ENCODE measurements at regions not wholly inside any gene's neighbourhood (a gene's known extent, or its start where the extent isn't known, plus 50 kb on each side); places are given as distances from the start of the nearest gene placed in this dataset.

DNA sequence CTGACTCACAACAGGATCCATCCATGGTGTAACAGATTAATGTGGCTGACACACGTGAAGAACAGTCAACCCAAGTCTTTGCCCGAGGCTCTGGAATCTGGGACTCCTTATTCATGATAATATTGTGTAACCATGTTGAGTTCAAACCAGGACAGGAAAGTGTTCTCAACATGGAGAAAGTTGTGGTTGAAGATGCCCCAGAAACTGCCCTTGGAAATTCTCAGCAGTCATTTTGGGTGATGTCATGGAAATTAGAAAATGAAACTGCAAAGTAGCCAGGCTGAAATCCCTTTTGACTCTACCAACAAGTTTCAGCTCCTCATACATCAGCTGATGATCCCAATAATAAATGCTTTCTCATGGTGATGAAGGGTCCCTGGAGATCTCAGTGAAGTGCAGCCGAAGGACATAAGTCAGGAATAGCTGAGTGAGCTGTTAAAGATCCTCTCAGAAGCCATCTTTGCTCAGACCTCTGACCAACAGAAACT, 307.7 kb downstream of the TNS1 start:
- H3K9me3 ChIP-seq (ENCODE audit: control insufficient read depth in 5 of 5, low read length in 5 of 5), result no peaks in the 10 kb centered on the region
- H3K9ac ChIP-seq (ENCODE audit: low read length in 5 of 5), result no peak overlapping the region
- peaks cover 2 to 12% (median 7%) of the 10 kb centered on the region in 5 donors for H3K36me3 ChIP-seq (ENCODE audit: control insufficient read depth in 5 of 5, insufficient read depth in 5 of 5, low read length in 5 of 5)
- H3K4me1 ChIP-seq (ENCODE audit: control insufficient read depth in 5 of 5, insufficient read depth in 5 of 5, low read length in 5 of 5), result peaks cover 2 to 19% (median 5%) of the 10 kb centered on the region in 5 donors
- no peak overlapping the region for H3K4me3 ChIP-seq (ENCODE audit: low read depth in 1 of 5, low read length in 5 of 5)
- no peaks in the 10 kb centered on the region for H3K27me3 ChIP-seq (ENCODE audit: control insufficient read depth in 5 of 5, insufficient read depth in 4 of 5, low read length in 5 of 5)
- peak overlapping the region; percentile 54 for H3K27ac ChIP-seq (ENCODE audit: low read depth, low read length)

DNA sequence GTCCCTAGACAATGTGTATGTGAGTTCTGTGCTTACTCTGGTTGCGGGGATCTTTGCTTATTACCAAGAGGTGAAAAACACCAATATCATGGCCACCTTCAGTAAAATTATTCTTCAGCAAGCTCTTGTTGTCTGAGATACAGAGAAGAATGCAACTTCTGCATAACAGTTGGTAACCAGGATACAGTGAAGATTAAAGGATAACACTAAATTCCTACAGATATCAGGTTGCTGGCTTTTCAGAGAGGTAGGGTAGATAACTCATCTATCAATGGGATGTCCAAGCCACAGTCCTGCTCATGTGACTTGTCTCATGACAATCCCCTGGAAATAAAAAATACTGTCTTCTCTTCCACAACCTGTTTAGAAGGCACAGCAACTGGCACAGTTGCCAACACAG, 308.5 kb downstream of the TNS1 start:
- peaks cover 2 to 19% (median 5%) of the 10 kb centered on the region in 5 donors for H3K4me1 ChIP-seq (ENCODE audit: control insufficient read depth in 5 of 5, insufficient read depth in 5 of 5, low read length in 5 of 5)
- peaks cover 2 to 12% (median 9%) of the 10 kb centered on the region in 5 donors for H3K36me3 ChIP-seq (ENCODE audit: control insufficient read depth in 5 of 5, insufficient read depth in 5 of 5, low read length in 5 of 5)
- peak overlapping the region; percentile 54 for H3K27ac ChIP-seq (ENCODE audit: low read depth, low read length)
- H3K27me3 ChIP-seq (ENCODE audit: control insufficient read depth in 5 of 5, insufficient read depth in 4 of 5, low read length in 5 of 5), result no peaks in the 10 kb centered on the region
- no peak overlapping the region for H3K4me3 ChIP-seq (ENCODE audit: low read depth in 1 of 5, low read length in 5 of 5)
- H3K9ac ChIP-seq (ENCODE audit: low read length in 5 of 5), result no peak overlapping the region
- H3K9me3 ChIP-seq (ENCODE audit: control insufficient read depth in 5 of 5, low read length in 5 of 5), result no peaks in the 10 kb centered on the region

DNA sequence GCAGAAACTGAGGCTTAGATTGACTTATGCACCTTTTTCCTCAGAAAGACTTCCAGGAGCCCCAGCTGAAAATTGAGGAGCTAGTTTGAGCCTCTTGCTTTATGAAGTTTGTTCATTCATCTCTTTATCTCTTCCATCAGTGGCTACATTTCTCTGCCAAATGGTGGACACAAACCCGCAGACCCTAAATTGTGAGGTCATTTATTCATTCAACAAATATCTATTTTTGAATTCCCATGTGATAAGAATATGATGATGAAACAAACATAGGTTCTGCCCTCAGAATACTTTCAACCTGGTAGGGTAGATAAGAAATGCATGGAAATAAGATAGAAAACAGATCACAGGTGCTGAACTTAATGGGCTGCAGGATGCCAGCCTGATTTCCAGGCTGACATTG, 309.4 kb downstream of the TNS1 start:
- no peaks in the 10 kb centered on the region for H3K27me3 ChIP-seq (ENCODE audit: control insufficient read depth in 5 of 5, insufficient read depth in 4 of 5, low read length in 5 of 5)
- H3K4me1 ChIP-seq (ENCODE audit: control insufficient read depth in 5 of 5, insufficient read depth in 5 of 5, low read length in 5 of 5), result peaks cover 2 to 21% (median 5%) of the 10 kb centered on the region in 5 donors
- no peaks in the 10 kb centered on the region for H3K9me3 ChIP-seq (ENCODE audit: control insufficient read depth in 5 of 5, low read length in 5 of 5)
- H3K27ac ChIP-seq (ENCODE audit: low read depth, low read length), result no peak overlapping the region
- H3K36me3 ChIP-seq (ENCODE audit: control insufficient read depth in 5 of 5, insufficient read depth in 5 of 5, low read length in 5 of 5), result peaks cover 0 to 8% (median 5%) of the 10 kb centered on the region in 5 donors
- no peak overlapping the region for H3K4me3 ChIP-seq (ENCODE audit: low read depth in 1 of 5, low read length in 5 of 5)
- H3K9ac ChIP-seq (ENCODE audit: low read length in 5 of 5), result no peak overlapping the region

DNA sequence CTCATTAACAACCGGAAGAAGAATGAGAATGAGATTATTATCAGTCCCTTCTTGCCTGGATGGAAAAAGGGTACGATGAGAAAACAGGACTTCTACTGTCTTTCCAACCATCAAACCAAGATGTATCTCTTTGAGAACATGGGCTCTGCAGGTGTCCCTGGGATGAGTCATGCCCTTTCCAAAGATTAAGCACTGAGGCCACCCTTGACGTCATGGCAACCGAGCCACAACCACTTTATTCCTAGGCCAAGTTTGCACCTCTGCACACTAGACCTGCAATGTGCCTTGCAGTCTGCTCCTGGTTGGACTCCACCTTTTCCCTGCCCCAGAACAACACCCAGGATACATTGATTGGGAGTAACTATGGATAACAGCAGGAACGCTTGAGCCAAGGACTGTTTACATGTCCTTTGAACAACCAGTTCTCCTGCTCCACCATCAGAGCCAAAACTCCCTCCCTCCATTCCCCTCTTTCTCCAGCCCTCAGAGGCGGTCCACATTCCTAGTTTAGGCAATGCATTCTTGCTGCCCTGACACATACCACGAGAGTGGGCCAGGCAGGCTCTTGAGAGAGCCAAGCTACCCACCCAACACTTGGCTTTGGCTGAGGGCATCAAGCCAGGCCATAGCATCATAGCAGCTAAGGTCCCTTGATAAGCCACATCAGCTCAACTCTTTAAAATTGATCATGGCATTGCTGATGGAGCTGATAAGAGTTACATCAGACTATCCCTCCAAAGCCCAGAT, 310.7 kb downstream of the TNS1 start:
- H3K9ac ChIP-seq (ENCODE audit: low read length in 5 of 5), result no peak overlapping the region
- peaks cover 2 to 24% (median 5%) of the 10 kb centered on the region in 5 donors for H3K4me1 ChIP-seq (ENCODE audit: control insufficient read depth in 5 of 5, insufficient read depth in 5 of 5, low read length in 5 of 5)
- peaks cover 0 to 3% (median 0%) of the 10 kb centered on the region in 5 donors for H3K36me3 ChIP-seq (ENCODE audit: control insufficient read depth in 5 of 5, insufficient read depth in 5 of 5, low read length in 5 of 5)
- H3K4me3 ChIP-seq (ENCODE audit: low read depth in 1 of 5, low read length in 5 of 5), result no peak overlapping the region
- no peaks in the 10 kb centered on the region for H3K9me3 ChIP-seq (ENCODE audit: control insufficient read depth in 5 of 5, low read length in 5 of 5)
- no peak overlapping the region for H3K27ac ChIP-seq (ENCODE audit: low read depth, low read length)
- H3K27me3 ChIP-seq (ENCODE audit: control insufficient read depth in 5 of 5, insufficient read depth in 4 of 5, low read length in 5 of 5), result no peaks in the 10 kb centered on the region

DNA sequence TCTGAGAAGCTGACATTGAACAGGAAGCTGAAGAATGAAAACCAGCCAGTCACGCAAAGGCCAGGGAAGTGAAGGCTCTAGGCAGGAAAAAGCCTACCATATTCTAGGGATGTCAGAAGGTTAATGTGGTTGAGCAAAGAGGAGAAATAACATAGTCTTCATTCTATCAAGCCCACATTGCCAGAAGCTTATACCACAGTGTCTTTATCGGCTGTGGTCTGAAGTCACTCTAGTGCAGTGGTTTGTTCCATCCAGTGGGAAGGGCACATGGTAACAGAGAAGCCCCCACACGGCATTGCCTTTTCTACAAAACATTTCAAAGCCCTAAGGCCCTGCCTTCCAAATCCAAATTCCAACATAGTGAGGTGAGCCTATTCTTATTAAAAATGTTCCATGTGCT, 311.3 kb downstream of the TNS1 start:
- peaks cover 2 to 26% (median 6%) of the 10 kb centered on the region in 5 donors for H3K4me1 ChIP-seq (ENCODE audit: control insufficient read depth in 5 of 5, insufficient read depth in 5 of 5, low read length in 5 of 5)
- no peaks in the 10 kb centered on the region for H3K27me3 ChIP-seq (ENCODE audit: control insufficient read depth in 5 of 5, insufficient read depth in 4 of 5, low read length in 5 of 5)
- H3K4me3 ChIP-seq (ENCODE audit: low read depth in 1 of 5, low read length in 5 of 5), result no peak overlapping the region
- peaks cover 0 to 3% (median 0%) of the 10 kb centered on the region in 5 donors for H3K36me3 ChIP-seq (ENCODE audit: control insufficient read depth in 5 of 5, insufficient read depth in 5 of 5, low read length in 5 of 5)
- no peak overlapping the region for H3K27ac ChIP-seq (ENCODE audit: low read depth, low read length)
- no peaks in the 10 kb centered on the region for H3K9me3 ChIP-seq (ENCODE audit: control insufficient read depth in 5 of 5, low read length in 5 of 5)
- no peak overlapping the region for H3K9ac ChIP-seq (ENCODE audit: low read length in 5 of 5)

DNA sequence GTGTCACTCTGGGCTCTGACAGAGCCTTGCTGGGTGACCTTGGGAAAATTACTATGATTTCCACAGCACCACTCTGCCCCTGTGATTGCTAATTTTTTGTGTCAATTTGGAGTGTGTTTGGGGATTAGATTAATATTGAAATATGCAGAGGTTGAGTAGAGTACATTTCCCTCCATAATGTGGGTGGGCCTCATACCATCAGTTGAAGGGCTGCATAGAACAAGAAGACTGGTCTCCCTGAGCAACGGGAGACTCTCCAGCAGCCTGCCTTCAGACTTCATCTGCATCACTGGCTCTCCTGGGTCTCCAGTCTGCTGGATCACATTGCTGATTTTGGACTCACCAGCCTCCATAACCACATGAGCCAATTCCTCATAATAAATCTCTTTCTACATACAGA, 313.7 kb downstream of the TNS1 start:
- H3K9me3 ChIP-seq (ENCODE audit: control insufficient read depth in 5 of 5, low read length in 5 of 5), result no peaks in the 10 kb centered on the region
- H3K36me3 ChIP-seq (ENCODE audit: control insufficient read depth in 5 of 5, insufficient read depth in 5 of 5, low read length in 5 of 5), result peaks cover 0 to 3% (median 0%) of the 10 kb centered on the region in 5 donors
- no peak overlapping the region for H3K4me3 ChIP-seq (ENCODE audit: low read depth in 1 of 5, low read length in 5 of 5)
- no peaks in the 10 kb centered on the region for H3K27me3 ChIP-seq (ENCODE audit: control insufficient read depth in 5 of 5, insufficient read depth in 4 of 5, low read length in 5 of 5)
- no peak overlapping the region for H3K9ac ChIP-seq (ENCODE audit: low read length in 5 of 5)
- peaks cover 0 to 31% (median 14%) of the 10 kb centered on the region in 5 donors for H3K4me1 ChIP-seq (ENCODE audit: control insufficient read depth in 5 of 5, insufficient read depth in 5 of 5, low read length in 5 of 5)
- no peak overlapping the region for H3K27ac ChIP-seq (ENCODE audit: low read depth, low read length)

DNA sequence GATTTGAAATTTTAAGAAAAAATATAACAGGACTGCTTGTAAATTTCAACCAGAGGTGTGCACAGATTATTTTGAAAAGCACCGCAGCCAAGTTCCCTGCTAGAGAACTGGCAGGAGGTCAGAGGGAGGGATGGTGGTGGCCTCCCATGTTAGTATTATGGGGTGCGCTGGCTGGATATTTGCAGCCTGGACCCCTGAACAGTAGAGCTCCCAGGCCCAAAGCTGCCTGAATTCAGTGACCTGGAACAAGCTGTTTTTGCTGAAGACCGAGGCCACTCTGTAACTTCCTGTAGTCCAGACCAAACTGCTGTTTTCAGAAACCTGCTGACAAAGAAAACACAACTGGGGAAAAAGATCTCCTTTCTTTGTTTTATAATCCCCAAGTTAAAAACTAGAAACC, 314.3 kb downstream of the TNS1 start:
- no peaks in the 10 kb centered on the region for H3K27me3 ChIP-seq (ENCODE audit: control insufficient read depth in 5 of 5, insufficient read depth in 4 of 5, low read length in 5 of 5)
- H3K9ac ChIP-seq (ENCODE audit: low read length in 5 of 5), result no peak overlapping the region
- no peak overlapping the region for H3K4me3 ChIP-seq (ENCODE audit: low read depth in 1 of 5, low read length in 5 of 5)
- H3K27ac ChIP-seq (ENCODE audit: low read depth, low read length), result no peak overlapping the region
- H3K36me3 ChIP-seq (ENCODE audit: control insufficient read depth in 5 of 5, insufficient read depth in 5 of 5, low read length in 5 of 5), result peaks cover 0 to 3% (median 0%) of the 10 kb centered on the region in 5 donors
- H3K4me1 ChIP-seq (ENCODE audit: control insufficient read depth in 5 of 5, insufficient read depth in 5 of 5, low read length in 5 of 5), result peaks cover 0 to 33% (median 20%) of the 10 kb centered on the region in 5 donors
- H3K9me3 ChIP-seq (ENCODE audit: control insufficient read depth in 5 of 5, low read length in 5 of 5), result no peaks in the 10 kb centered on the region

DNA sequence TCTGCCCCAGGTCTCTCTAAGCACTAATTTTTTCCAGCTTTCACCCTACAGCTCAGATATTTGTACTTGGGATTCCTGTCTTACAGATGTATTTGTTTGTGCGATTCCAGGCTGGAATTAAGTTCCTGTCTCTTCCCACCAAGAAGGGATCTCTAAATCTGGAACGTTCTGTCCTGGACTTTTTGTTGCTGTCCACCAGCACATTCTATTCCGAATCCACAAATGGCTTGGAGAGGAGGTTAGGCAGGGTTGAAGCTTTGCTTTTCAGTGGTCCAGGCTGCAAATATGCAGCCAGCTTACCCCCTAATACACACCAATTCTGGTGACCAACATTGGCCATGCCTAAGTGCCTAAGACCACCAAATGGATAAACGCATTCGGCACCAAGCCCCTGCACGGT, 315.0 kb downstream of the TNS1 start:
- H3K27ac ChIP-seq (ENCODE audit: low read depth, low read length), result no peak overlapping the region
- H3K9me3 ChIP-seq (ENCODE audit: control insufficient read depth in 5 of 5, low read length in 5 of 5), result no peaks in the 10 kb centered on the region
- peaks cover 0 to 38% (median 24%) of the 10 kb centered on the region in 5 donors for H3K4me1 ChIP-seq (ENCODE audit: control insufficient read depth in 5 of 5, insufficient read depth in 5 of 5, low read length in 5 of 5)
- H3K4me3 ChIP-seq (ENCODE audit: low read depth in 1 of 5, low read length in 5 of 5), result no peak overlapping the region
- no peaks in the 10 kb centered on the region for H3K27me3 ChIP-seq (ENCODE audit: control insufficient read depth in 5 of 5, insufficient read depth in 4 of 5, low read length in 5 of 5)
- H3K36me3 ChIP-seq (ENCODE audit: control insufficient read depth in 5 of 5, insufficient read depth in 5 of 5, low read length in 5 of 5), result peaks cover 0 to 3% (median 0%) of the 10 kb centered on the region in 5 donors
- no peak overlapping the region for H3K9ac ChIP-seq (ENCODE audit: low read length in 5 of 5)

DNA sequence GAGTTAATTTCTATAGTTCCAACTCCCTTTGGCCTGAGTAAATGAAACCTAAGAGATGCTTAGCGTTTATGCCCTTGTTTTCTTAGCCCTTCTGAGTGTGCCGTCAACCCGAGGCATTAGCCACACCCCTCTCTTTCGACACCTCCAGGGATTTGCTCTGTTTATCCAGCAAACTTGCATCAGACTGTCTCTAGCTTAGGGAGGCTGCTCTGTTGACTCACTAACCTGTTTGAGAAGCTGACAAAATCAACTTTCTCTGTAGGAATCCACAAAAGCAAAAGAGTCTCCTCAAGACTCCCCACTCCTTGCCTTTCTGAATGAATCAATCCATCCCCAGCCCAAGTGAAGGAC, 317.6 kb downstream of the TNS1 start:
- Histone ChIP-seq H3K9ac (ENCODE audit: low read length in 5 of 5) (no peak overlapping the region), H3K27ac (ENCODE audit: low read depth, low read length) (peak overlapping the region; percentile 12), H3K4me1 (ENCODE audit: control insufficient read depth in 5 of 5, insufficient read depth in 5 of 5, low read length in 5 of 5) (peaks cover 0 to 38% (median 22%) of the 10 kb centered on the region in 5 donors), H3K4me3 (ENCODE audit: low read depth in 1 of 5, low read length in 5 of 5) (no peak overlapping the region), H3K9me3 (ENCODE audit: control insufficient read depth in 5 of 5, low read length in 5 of 5) (no peaks in the 10 kb centered on the region), H3K27me3 (ENCODE audit: control insufficient read depth in 5 of 5, insufficient read depth in 4 of 5, low read length in 5 of 5) (no peaks in the 10 kb centered on the region), H3K36me3 (ENCODE audit: control insufficient read depth in 5 of 5, insufficient read depth in 5 of 5, low read length in 5 of 5) (peaks cover 0 to 3% (median 0%) of the 10 kb centered on the region in 5 donors)

DNA sequence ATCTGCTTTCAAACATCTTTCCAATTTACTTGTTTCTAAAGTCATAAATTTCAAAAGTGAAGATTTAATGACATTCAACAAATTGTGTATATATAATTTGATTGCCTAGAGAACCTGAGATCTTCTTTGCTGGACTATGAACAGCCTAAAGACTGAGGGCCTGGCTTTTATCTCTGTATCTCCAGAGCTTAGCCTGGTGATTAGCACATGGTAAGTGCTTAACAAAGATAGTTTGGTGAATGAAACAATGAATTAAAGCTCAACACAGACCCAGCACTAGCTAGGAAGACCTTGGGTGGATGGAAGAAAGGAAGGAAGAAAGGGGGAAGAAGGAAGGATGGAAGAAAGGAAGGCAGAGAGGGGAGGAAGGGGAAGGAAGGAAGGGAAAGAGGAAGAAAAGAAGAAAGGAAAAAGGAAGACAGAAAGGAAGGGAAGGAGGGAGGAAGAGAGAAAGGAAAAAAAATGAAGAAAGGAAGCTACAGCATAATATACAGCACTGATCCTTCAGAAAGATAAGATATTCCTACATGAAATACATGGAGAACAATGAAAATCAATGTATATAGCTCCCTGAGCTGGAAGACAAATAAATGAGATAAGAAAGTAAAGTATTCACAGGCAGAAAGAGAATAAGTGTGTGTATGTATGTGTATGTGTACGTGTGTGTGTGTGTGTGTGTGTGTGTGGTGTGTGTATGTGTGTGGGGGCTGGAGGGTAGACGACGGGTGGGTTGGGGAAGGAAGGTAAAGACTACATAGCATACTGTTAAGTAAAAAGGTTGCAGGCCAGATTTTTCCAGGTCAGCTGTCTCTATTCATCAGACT, 318.2 kb downstream of the TNS1 start:
- H3K9me3 ChIP-seq (ENCODE audit: control insufficient read depth in 5 of 5, low read length in 5 of 5), result no peaks in the 10 kb centered on the region
- no peak overlapping the region for H3K9ac ChIP-seq (ENCODE audit: low read length in 5 of 5)
- H3K36me3 ChIP-seq (ENCODE audit: control insufficient read depth in 5 of 5, insufficient read depth in 5 of 5, low read length in 5 of 5), result peaks cover 0 to under 1% (median 0%) of the 10 kb centered on the region in 5 donors
- peak overlapping the region; percentile 12 for H3K27ac ChIP-seq (ENCODE audit: low read depth, low read length)
- H3K27me3 ChIP-seq (ENCODE audit: control insufficient read depth in 5 of 5, insufficient read depth in 4 of 5, low read length in 5 of 5), result no peaks in the 10 kb centered on the region
- no peak overlapping the region for H3K4me3 ChIP-seq (ENCODE audit: low read depth in 1 of 5, low read length in 5 of 5)
- peaks cover 0 to 38% (median 22%) of the 10 kb centered on the region in 5 donors for H3K4me1 ChIP-seq (ENCODE audit: control insufficient read depth in 5 of 5, insufficient read depth in 5 of 5, low read length in 5 of 5)
